Suprapubic skin (tissue), 4 donors: ENCODE measurements at regions not wholly inside any gene's neighbourhood (a gene's known extent, or its start where the extent isn't known, plus 50 kb on each side); places are given as distances from the start of the nearest gene placed in this dataset.

Source experiments
- DNase-seq, 2 donors: peaks; one replicate each; pipeline ENCODE4 v3.0.0-alpha.2; 2019; ENCODE audit warnings: low spot score in 2 of 2
- H3K27ac ChIP-seq: fragments of 200-600 bp; sonication (generic); one replicate; pipeline ENCODE4 v1.5.1; 2019
- H3K27me3 ChIP-seq: fragments of 200-600 bp; sonication (generic); one replicate; pipeline ENCODE4 v1.5.1; 2019
- H3K36me3 ChIP-seq: fragments of 200-600 bp; sonication (generic); one replicate; pipeline ENCODE4 v1.5.1; 2019
- H3K4me1 ChIP-seq: fragments of 200-600 bp; sonication (generic); one replicate; pipeline ENCODE4 v1.5.1; 2019
- H3K4me3 ChIP-seq: fragments of 200-600 bp; sonication (generic); one replicate; pipeline ENCODE4 v1.5.1; 2019; ENCODE audit warnings: mild to moderate bottlenecking
- H3K9me3 ChIP-seq: fragments of 200-600 bp; sonication (generic); one replicate; pipeline ENCODE4 v1.5.1; 2019
- CTCF ChIP-seq, 2 donors: fragments of 200-600 bp in 1 of 2; fragments of 450-650 bp in 1 of 2; sonication (generic) in 1 of 2; IDR thresholded peaks; one replicate each; pipeline ENCODE4 v1.5.1; 2016 to 2019; ENCODE audit warnings: antibody characterized with exemption in 2 of 2, mild to moderate bottlenecking in 1 of 2, moderate library complexity in 1 of 2
- EP300 ChIP-seq: sonication (generic); formaldehyde crosslinking; IDR thresholded peaks from one replicate; pipeline ENCODE4 v1.6.1; 2017; ENCODE audit warnings: antibody characterized with exemption
- POLR2A ChIP-seq, 2 donors: fragments of 450-650 bp; IDR thresholded peaks; one replicate each; pipeline ENCODE4 v1.6.1; 2017; ENCODE audit warnings: antibody characterized with exemption in 2 of 2, mild to moderate bottlenecking in 2 of 2, moderate library complexity in 2 of 2
- POLR2AphosphoS5 ChIP-seq, 3 donors: sonication (generic); formaldehyde crosslinking; IDR thresholded peaks; one replicate each; pipeline ENCODE4 v1.6.1; 2017; ENCODE audit warnings: antibody characterized with exemption in 3 of 3
- WGBS: methylation state at CpG from one replicate; pipeline ENCODE4 v1.1.5; 2018; 5-methylcytosine and 5-hydroxymethylcytosine counted together

- Histone ChIP-seq H3K36me3 (no peaks in the 10 kb centered on the region), H3K27me3 (no peaks in the 10 kb centered on the region), H3K4me1 (no peaks in the 10 kb centered on the region), H3K4me3 (no peak overlapping the region), H3K27ac (no peak overlapping the region), H3K9me3 (no peaks in the 10 kb centered on the region)
- no peak for TF ChIP-seq CTCF (IDR thresholded peaks at IDR 0.05)
- no peak for TF ChIP-seq EP300
- TF ChIP-seq POLR2AphosphoS5 (IDR thresholded peaks at IDR 0.05), result no peak
- no peak for TF ChIP-seq POLR2A (IDR thresholded peaks at IDR 0.05)
- no peak for DNase-seq
- 94% methylated on average over 9 of the region's 9 CpGs for WGBS
These were observed 162.4 kb upstream of the POU3F1 start for GRCh38 chr1:38208716-38209632.

GRCh38 chr1:38207906-38208305 lies 161.3 kb upstream of the POU3F1 start:
- H3K9me3 ChIP-seq, result no peaks in the 10 kb centered on the region
- DNase-seq, result no peak
- no peaks in the 10 kb centered on the region for H3K27me3 ChIP-seq
- 100% methylated on average over 4 of the region's 4 CpGs for WGBS
- H3K4me3 ChIP-seq, result no peak overlapping the region
- no peak overlapping the region for H3K27ac ChIP-seq
- H3K36me3 ChIP-seq, result no peaks in the 10 kb centered on the region
- TF ChIP-seq POLR2A (IDR thresholded peaks at IDR 0.05), result no peak
- TF ChIP-seq POLR2AphosphoS5 (IDR thresholded peaks at IDR 0.05), result no peak
- no peaks in the 10 kb centered on the region for H3K4me1 ChIP-seq

GRCh38 chr1:38207275-38207674 lies 160.7 kb upstream of the POU3F1 start:
- 93% methylated on average over 9 of the region's 15 CpGs for WGBS

GRCh38 chr1:38204698-38205097 lies 158.1 kb upstream of the POU3F1 start:
- no peaks in the 10 kb centered on the region for H3K36me3 ChIP-seq
- WGBS, result 88% methylated on average over 3 of the region's 3 CpGs
- no peaks in the 10 kb centered on the region for H3K4me1 ChIP-seq
- no peak for DNase-seq
- no peaks in the 10 kb centered on the region for H3K9me3 ChIP-seq
- H3K27ac ChIP-seq, result no peak overlapping the region
- H3K27me3 ChIP-seq, result no peaks in the 10 kb centered on the region
- H3K4me3 ChIP-seq, result no peak overlapping the region
- TF ChIP-seq CTCF (IDR thresholded peaks at IDR 0.05), result no peak

More at GRCh38 chr1:38207275-38207674, 160.7 kb upstream of the POU3F1 start:
- no peak for DNase-seq
- H3K27me3 ChIP-seq, result no peaks in the 10 kb centered on the region
- H3K27ac ChIP-seq, result no peak overlapping the region
- no peak overlapping the region for H3K4me3 ChIP-seq
- H3K4me1 ChIP-seq, result no peaks in the 10 kb centered on the region
- TF ChIP-seq POLR2AphosphoS5 (IDR thresholded peaks at IDR 0.05) (no peak), POLR2A (IDR thresholded peaks at IDR 0.05) (no peak), CTCF (IDR thresholded peaks at IDR 0.05) (no peak), EP300 (no peak)
- no peaks in the 10 kb centered on the region for H3K9me3 ChIP-seq
- no peaks in the 10 kb centered on the region for H3K36me3 ChIP-seq

GRCh38 chr1:38203441-38203840 lies 156.8 kb upstream of the POU3F1 start:
- Histone ChIP-seq H3K4me1 (no peaks in the 10 kb centered on the region), H3K27me3 (no peaks in the 10 kb centered on the region), H3K36me3 (no peaks in the 10 kb centered on the region), H3K4me3 (no peak overlapping the region), H3K27ac (no peak overlapping the region), H3K9me3 (no peaks in the 10 kb centered on the region)
- no peak for DNase-seq
- TF ChIP-seq POLR2AphosphoS5 (IDR thresholded peaks at IDR 0.05) (no peak), CTCF (IDR thresholded peaks at IDR 0.05) (no peak), POLR2A (IDR thresholded peaks at IDR 0.05) (no peak), EP300 (no peak)
- WGBS, result 58% methylated on average over 4 of the region's 4 CpGs
